ENCODE measurements at regions not wholly inside any gene's neighbourhood (a gene's known extent, or its start where the extent isn't known, plus 50 kb on each side); places are given as distances from the start of the nearest gene placed in this dataset.
A peak's percentile ranks its signal among the peaks of the same experiment; 100 is the strongest.

DNA sequence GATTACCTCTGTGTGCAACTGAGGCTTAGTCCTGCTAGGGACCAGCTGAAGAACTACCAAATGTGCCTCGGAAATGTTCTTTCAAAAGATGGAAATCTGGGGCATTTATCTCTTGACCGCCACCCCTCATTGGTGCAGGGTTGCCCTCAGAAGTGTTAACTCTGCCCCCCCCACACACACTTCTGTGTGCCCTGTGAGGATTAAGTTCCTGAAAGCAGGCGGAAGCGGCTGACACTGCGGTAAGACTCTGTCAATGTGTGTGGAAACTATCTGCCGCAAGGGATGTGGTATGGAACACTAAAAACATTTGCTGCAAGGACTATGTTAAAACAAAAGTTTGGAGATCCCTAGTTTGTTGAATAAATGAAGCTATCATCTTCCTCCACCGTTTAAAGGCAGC, 106.9 kb upstream of the NDP start:
- Histone ChIP-seq H3K9me3 (ENCODE audit: control extremely low read depth in 1 of 5, control insufficient read depth in 4 of 5, insufficient read depth in 2 of 5, low read depth in 1 of 5, low read length in 4 of 5) (peaks cover 0 to 5% (median 0%) of the 10 kb centered on the region in 5 experiments), H3K4me1 (ENCODE audit: control extremely low read depth in 1 of 4, control insufficient read depth in 4 of 4, insufficient read depth in 4 of 4, low read length in 3 of 4) (no peaks in the 10 kb centered on the region), H3K27ac (ENCODE audit: insufficient read depth in 1 of 2, low read depth in 1 of 2, low read length in 2 of 2, poor library complexity in 1 of 2, severe bottlenecking in 2 of 2) (no peak overlapping the region), H3K36me3 (ENCODE audit: control insufficient read depth in 4 of 4, insufficient read depth in 4 of 4, low read length in 3 of 4) (no peaks in the 10 kb centered on the region), H3K4me3 (ENCODE audit: control insufficient read depth in 1 of 7, extremely low read depth in 1 of 7, insufficient read depth in 4 of 7, low read depth in 2 of 7, low read length in 6 of 7) (no peak overlapping the region), H3K27me3 (replicated peaks in 2 of 5; ENCODE audit: control insufficient read depth in 4 of 5, insufficient read depth in 5 of 5, low read length in 4 of 5) (no peaks in the 10 kb centered on the region)
- 87% methylated on average over 3 of the region's 7 CpGs for WGBS (ENCODE audit: insufficient coverage)
- ChIA-PET CTCF (no interaction called here), POLR2A (interaction anchor here (0.6 kb wide), 1 partner anchor 443 kb away, joined by 3 read pairs; no protein-coding TSS in a partner anchor)
- DNase-seq, result peak in 2 of 3 donors; percentile 28 to 30

DNA sequence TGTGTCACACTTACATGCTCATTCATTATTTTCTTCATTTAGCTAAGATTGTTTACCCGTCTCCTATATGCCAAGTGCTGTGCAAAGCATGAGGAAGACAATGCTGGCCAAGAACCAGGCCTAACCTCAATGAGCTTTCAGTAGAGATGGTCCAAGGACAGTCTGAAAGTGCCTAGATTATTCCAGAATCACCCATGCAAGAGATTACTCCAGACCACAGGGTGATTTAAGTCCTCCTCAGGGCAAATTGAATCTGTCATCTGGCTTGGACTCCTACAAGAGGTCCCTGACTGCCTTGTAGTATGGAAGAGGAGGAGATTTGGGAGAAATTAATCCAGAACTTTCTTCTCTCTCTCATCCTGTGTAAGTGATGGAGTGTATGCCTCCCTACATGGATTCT, 99.4 kb upstream of the NDP start:
- peaks cover 0 to 1% (median 0%) of the 10 kb centered on the region in 5 experiments for H3K9me3 ChIP-seq (ENCODE audit: control extremely low read depth in 1 of 5, control insufficient read depth in 4 of 5, insufficient read depth in 2 of 5, low read depth in 1 of 5, low read length in 4 of 5)
- 83% methylated on average over 1 of the region's 1 CpG for WGBS (ENCODE audit: insufficient coverage)
- DNase-seq, result no peak
- no peaks in the 10 kb centered on the region for H3K36me3 ChIP-seq (ENCODE audit: control insufficient read depth in 4 of 4, insufficient read depth in 4 of 4, low read length in 3 of 4)
- ChIA-PET CTCF (no interaction called here), POLR2A (no interaction called here)
- no peaks in the 10 kb centered on the region for H3K4me1 ChIP-seq (ENCODE audit: control extremely low read depth in 1 of 4, control insufficient read depth in 4 of 4, insufficient read depth in 4 of 4, low read length in 3 of 4)
- no peak overlapping the region for H3K27ac ChIP-seq (ENCODE audit: insufficient read depth in 1 of 2, low read depth in 1 of 2, low read length in 2 of 2, poor library complexity in 1 of 2, severe bottlenecking in 2 of 2)
- H3K27me3 ChIP-seq (replicated peaks in 2 of 5; ENCODE audit: control insufficient read depth in 4 of 5, insufficient read depth in 5 of 5, low read length in 4 of 5), result peaks cover 0 to under 1% (median 0%) of the 10 kb centered on the region in 5 experiments
- H3K4me3 ChIP-seq (ENCODE audit: control insufficient read depth in 1 of 7, extremely low read depth in 1 of 7, insufficient read depth in 4 of 7, low read depth in 2 of 7, low read length in 6 of 7), result no peak overlapping the region

DNA sequence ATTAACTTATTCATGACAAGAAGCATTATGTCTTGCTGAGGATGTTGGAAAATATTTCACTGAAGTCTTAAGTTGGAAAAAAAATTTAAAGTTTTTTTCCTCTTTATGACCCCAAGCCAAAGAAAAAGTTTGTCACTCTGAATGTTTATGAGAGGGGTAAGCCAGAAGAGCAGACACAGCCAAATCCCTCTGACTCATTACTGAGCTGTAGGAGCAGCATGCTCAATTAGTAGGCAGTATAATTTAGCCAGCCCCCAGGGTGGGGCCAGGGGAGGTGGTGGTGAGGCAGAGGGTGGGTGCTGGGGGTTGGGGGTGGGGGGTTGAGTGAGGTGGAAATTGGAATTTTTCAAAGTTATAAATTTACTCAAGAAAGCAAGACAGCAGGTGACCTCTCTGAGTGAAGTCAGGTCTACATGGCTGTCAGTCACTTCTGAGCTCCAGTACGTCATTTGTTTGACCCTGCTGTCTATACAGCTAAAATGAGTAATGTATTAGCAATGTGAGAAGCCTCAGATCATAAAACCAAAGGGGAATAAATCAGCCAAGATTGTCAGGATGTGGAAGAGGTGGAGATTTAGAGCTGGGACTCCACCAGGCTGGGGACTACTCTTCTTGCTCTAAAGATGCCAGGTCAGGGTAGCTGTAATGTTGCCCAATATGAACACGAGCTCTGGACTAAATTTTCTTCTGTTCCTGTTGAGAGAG, 98.8 kb upstream of the NDP start:
- 92% methylated on average over 1 of the region's 2 CpGs for WGBS (ENCODE audit: insufficient coverage)
- H3K4me3 ChIP-seq (ENCODE audit: control insufficient read depth in 1 of 7, extremely low read depth in 1 of 7, insufficient read depth in 4 of 7, low read depth in 2 of 7, low read length in 6 of 7), result no peak overlapping the region
- H3K4me1 ChIP-seq (ENCODE audit: control extremely low read depth in 1 of 4, control insufficient read depth in 4 of 4, insufficient read depth in 4 of 4, low read length in 3 of 4), result no peaks in the 10 kb centered on the region
- peaks cover 0 to 2% (median 0%) of the 10 kb centered on the region in 5 experiments for H3K27me3 ChIP-seq (replicated peaks in 2 of 5; ENCODE audit: control insufficient read depth in 4 of 5, insufficient read depth in 5 of 5, low read length in 4 of 5)
- no peaks in the 10 kb centered on the region for H3K9me3 ChIP-seq (ENCODE audit: control extremely low read depth in 1 of 5, control insufficient read depth in 4 of 5, insufficient read depth in 2 of 5, low read depth in 1 of 5, low read length in 4 of 5)
- ChIA-PET POLR2A (no interaction called here), CTCF (no interaction called here)
- H3K36me3 ChIP-seq (ENCODE audit: control insufficient read depth in 4 of 4, insufficient read depth in 4 of 4, low read length in 3 of 4), result no peaks in the 10 kb centered on the region
- DNase-seq, result no peak
- H3K27ac ChIP-seq (ENCODE audit: insufficient read depth in 1 of 2, low read depth in 1 of 2, low read length in 2 of 2, poor library complexity in 1 of 2, severe bottlenecking in 2 of 2), result no peak overlapping the region

DNA sequence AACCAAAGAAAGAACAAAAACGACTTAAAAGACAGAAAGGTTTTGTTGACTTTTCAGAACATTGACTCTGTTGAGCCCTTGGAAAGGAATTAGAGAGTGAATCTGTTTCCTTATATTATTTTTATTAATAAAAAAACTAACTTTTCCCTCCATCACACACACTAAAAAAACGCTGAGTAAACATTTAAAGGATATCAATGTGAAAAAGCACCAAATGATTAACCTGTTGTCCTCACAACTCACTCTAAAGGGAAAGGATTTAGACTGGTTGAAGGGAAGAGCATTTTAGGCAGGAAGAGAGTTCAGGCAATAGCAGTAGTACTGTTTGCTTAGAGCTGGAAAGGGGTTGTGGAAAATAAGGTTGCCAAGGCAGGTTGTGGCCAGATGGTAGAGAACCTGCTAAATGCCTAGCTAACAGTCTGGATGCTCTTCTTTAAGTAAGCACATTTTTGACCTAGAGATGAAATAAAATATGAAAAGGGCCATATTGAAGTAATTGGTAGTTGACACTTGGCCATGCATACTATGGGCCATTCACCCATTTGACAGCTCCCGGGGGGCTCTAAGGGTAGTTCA, 98.0 kb upstream of the NDP start:
- POLR2A ChIA-PET, result no interaction called here
- Histone ChIP-seq H3K27ac (ENCODE audit: insufficient read depth in 1 of 2, low read depth in 1 of 2, low read length in 2 of 2, poor library complexity in 1 of 2, severe bottlenecking in 2 of 2) (no peak overlapping the region), H3K36me3 (ENCODE audit: control insufficient read depth in 4 of 4, insufficient read depth in 4 of 4, low read length in 3 of 4) (no peaks in the 10 kb centered on the region), H3K27me3 (replicated peaks in 2 of 5; ENCODE audit: control insufficient read depth in 4 of 5, insufficient read depth in 5 of 5, low read length in 4 of 5) (peaks cover 0 to 2% (median 0%) of the 10 kb centered on the region in 5 experiments), H3K4me3 (ENCODE audit: control insufficient read depth in 1 of 7, extremely low read depth in 1 of 7, insufficient read depth in 4 of 7, low read depth in 2 of 7, low read length in 6 of 7) (no peak overlapping the region), H3K4me1 (ENCODE audit: control extremely low read depth in 1 of 4, control insufficient read depth in 4 of 4, insufficient read depth in 4 of 4, low read length in 3 of 4) (no peaks in the 10 kb centered on the region), H3K9me3 (ENCODE audit: control extremely low read depth in 1 of 5, control insufficient read depth in 4 of 5, insufficient read depth in 2 of 5, low read depth in 1 of 5, low read length in 4 of 5) (no peaks in the 10 kb centered on the region)
- DNase-seq, result no peak
- CTCF ChIA-PET, result no interaction called here
- no CpG with 5 or more reads among the region's 3 CpGs for WGBS (ENCODE audit: insufficient coverage)

DNA sequence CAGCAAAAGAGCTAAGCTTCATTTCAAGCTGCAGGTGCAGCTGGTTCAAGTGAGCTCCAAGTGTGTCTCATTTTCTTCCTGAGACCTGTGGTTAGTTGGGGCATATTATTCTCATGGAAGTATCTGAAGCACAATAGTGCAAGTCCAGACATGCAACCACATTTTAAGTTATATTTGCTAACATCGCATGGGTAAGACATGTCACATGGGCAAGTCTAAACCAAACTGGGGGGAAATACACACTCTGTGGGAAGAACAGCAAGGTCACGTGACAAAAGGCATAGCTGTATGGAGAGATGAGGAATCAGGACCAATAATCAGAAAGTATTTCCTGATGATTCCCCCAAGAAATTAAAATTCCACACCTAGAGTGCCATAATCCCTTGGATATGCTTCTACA, 94.9 kb upstream of the NDP start:
- H3K4me1 ChIP-seq (ENCODE audit: control extremely low read depth in 1 of 4, control insufficient read depth in 4 of 4, insufficient read depth in 4 of 4, low read length in 3 of 4), result no peaks in the 10 kb centered on the region
- WGBS (ENCODE audit: insufficient coverage), result 93% methylated on average over 2 of the region's 2 CpGs
- ChIA-PET POLR2A (no interaction called here), CTCF (no interaction called here)
- no peaks in the 10 kb centered on the region for H3K36me3 ChIP-seq (ENCODE audit: control insufficient read depth in 4 of 4, insufficient read depth in 4 of 4, low read length in 3 of 4)
- H3K4me3 ChIP-seq (ENCODE audit: control insufficient read depth in 1 of 7, extremely low read depth in 1 of 7, insufficient read depth in 4 of 7, low read depth in 2 of 7, low read length in 6 of 7), result no peak overlapping the region
- H3K27me3 ChIP-seq (replicated peaks in 2 of 5; ENCODE audit: control insufficient read depth in 4 of 5, insufficient read depth in 5 of 5, low read length in 4 of 5), result peaks cover 0 to 2% (median 0%) of the 10 kb centered on the region in 5 experiments
- no peaks in the 10 kb centered on the region for H3K9me3 ChIP-seq (ENCODE audit: control extremely low read depth in 1 of 5, control insufficient read depth in 4 of 5, insufficient read depth in 2 of 5, low read depth in 1 of 5, low read length in 4 of 5)
- no peak overlapping the region for H3K27ac ChIP-seq (ENCODE audit: insufficient read depth in 1 of 2, low read depth in 1 of 2, low read length in 2 of 2, poor library complexity in 1 of 2, severe bottlenecking in 2 of 2)
- no peak for DNase-seq

DNA sequence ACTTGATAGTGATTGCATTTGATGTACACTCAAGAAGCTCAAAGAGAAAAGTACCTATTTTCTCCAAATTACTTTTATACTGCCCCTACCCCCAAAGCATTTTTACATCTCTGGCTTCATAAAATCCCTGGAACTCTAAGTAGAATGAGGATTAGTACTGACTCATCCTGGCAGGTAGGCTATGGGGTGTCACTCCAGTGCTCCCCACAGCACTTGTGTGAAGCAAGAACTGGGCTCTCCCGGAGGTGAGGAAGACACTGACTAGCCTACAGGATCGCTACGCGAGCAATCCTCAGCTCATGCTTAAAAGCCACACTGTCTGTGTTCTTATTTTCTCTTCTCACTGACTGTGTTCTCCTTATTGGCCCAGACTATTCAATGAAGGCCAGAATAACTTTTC, 90.4 kb upstream of the NDP start:
- ChIA-PET CTCF (no interaction called here), POLR2A (no interaction called here)
- H3K4me3 ChIP-seq (ENCODE audit: control insufficient read depth in 1 of 7, extremely low read depth in 1 of 7, insufficient read depth in 4 of 7, low read depth in 2 of 7, low read length in 6 of 7), result no peak overlapping the region
- H3K4me1 ChIP-seq (ENCODE audit: control extremely low read depth in 1 of 4, control insufficient read depth in 4 of 4, insufficient read depth in 4 of 4, low read length in 3 of 4), result no peaks in the 10 kb centered on the region
- no peak for DNase-seq
- peaks cover 0 to 5% (median 0%) of the 10 kb centered on the region in 5 experiments for H3K27me3 ChIP-seq (replicated peaks in 2 of 5; ENCODE audit: control insufficient read depth in 4 of 5, insufficient read depth in 5 of 5, low read length in 4 of 5)
- no peaks in the 10 kb centered on the region for H3K36me3 ChIP-seq (ENCODE audit: control insufficient read depth in 4 of 4, insufficient read depth in 4 of 4, low read length in 3 of 4)
- no peaks in the 10 kb centered on the region for H3K9me3 ChIP-seq (ENCODE audit: control extremely low read depth in 1 of 5, control insufficient read depth in 4 of 5, insufficient read depth in 2 of 5, low read depth in 1 of 5, low read length in 4 of 5)
- WGBS (ENCODE audit: insufficient coverage), result 89% methylated on average over 4 of the region's 4 CpGs
- no peak overlapping the region for H3K27ac ChIP-seq (ENCODE audit: insufficient read depth in 1 of 2, low read depth in 1 of 2, low read length in 2 of 2, poor library complexity in 1 of 2, severe bottlenecking in 2 of 2)

DNA sequence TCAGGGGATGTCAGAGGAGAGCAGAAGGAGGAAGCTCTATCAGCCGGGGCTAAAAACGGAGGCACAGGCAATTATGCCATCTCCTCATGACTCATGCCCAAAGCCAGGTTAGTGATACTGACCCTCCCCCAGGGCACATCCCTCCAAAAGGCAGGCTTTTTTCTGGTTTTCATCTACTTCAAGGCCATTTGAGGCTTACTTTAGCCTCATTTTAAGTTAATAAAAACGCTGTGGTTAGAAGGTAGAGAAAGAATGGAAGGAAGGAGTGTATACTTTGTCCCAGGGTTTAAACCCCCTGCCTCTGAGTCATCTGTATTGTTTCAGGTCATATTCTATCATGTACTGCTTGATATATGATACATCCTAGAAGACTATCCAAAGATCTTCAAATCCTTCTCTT, 89.7 kb upstream of the NDP start:
- H3K36me3 ChIP-seq (ENCODE audit: control insufficient read depth in 4 of 4, insufficient read depth in 4 of 4, low read length in 3 of 4), result no peaks in the 10 kb centered on the region
- H3K27ac ChIP-seq (ENCODE audit: insufficient read depth in 1 of 2, low read depth in 1 of 2, low read length in 2 of 2, poor library complexity in 1 of 2, severe bottlenecking in 2 of 2), result no peak overlapping the region
- 50% methylated on average over 2 of the region's 3 CpGs for WGBS (ENCODE audit: insufficient coverage)
- peaks cover 0 to 8% (median 0%) of the 10 kb centered on the region in 5 experiments for H3K27me3 ChIP-seq (replicated peaks in 2 of 5; ENCODE audit: control insufficient read depth in 4 of 5, insufficient read depth in 5 of 5, low read length in 4 of 5)
- ChIA-PET POLR2A (no interaction called here), CTCF (no interaction called here)
- H3K4me1 ChIP-seq (ENCODE audit: control extremely low read depth in 1 of 4, control insufficient read depth in 4 of 4, insufficient read depth in 4 of 4, low read length in 3 of 4), result no peaks in the 10 kb centered on the region
- no peak overlapping the region for H3K4me3 ChIP-seq (ENCODE audit: control insufficient read depth in 1 of 7, extremely low read depth in 1 of 7, insufficient read depth in 4 of 7, low read depth in 2 of 7, low read length in 6 of 7)
- peak in 2 of 3 donors; percentile 35 to 44 for DNase-seq
- H3K9me3 ChIP-seq (ENCODE audit: control extremely low read depth in 1 of 5, control insufficient read depth in 4 of 5, insufficient read depth in 2 of 5, low read depth in 1 of 5, low read length in 4 of 5), result no peaks in the 10 kb centered on the region
